ENCODE measurements at regions not wholly inside any gene's neighbourhood (a gene's known extent, or its start where the extent isn't known, plus 50 kb on each side); places are given as distances from the start of the nearest gene placed in this dataset.

DNA sequence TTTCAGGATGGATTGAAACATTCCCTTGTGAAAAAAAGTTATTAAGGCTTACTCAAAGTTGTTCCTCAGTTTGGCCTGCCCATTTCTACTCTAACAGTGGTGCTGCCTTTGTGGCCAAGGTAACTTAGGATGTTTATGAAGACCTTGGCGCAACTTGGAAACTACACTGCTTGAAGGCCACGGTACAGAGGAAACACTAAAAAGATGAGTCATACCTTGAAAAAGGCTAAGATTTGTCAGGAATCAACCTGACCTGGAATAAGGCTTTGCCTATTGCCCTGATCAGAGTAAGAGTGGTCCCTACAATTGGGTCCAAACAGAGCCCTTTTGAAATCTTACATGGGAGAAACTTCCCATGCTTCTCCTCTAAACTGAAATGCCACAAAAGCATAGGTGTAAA, 119.9 kb upstream of the MOCS1 start:
- Histone ChIP-seq H3K27ac (ENCODE audit: low read length) (no peak overlapping the region), H3K9me3 (ENCODE audit: low read length) (no peaks in the 10 kb centered on the region), H3K27me3 (ENCODE audit: low read length) (no peaks in the 10 kb centered on the region)

DNA sequence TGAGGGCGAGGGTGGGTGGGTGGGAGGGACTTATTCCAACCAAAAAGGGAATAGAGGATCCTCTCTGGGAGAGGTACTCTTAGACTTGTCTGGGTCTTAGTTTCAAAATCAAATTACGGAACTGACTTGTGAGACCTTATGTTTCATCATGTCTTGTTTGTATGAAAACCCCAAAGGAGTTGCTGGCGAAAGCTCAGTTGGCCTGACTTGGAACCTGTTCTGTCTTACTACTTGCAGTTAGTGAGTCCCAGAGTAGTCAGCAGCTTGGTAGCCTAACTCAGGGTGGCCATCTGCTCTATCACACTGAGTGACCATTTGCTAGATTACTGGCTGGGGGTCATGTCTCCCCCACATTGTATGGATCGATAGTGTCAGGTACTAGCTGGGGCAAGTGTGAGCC, 114.9 kb upstream of the MOCS1 start:
- Histone ChIP-seq H4K20me1 (ENCODE audit: insufficient read depth, low read depth, low read length) (no peaks in the 10 kb centered on the region), H3K9me2 (replicated peaks; ENCODE audit: insufficient read depth, low read length) (no peaks in the 10 kb centered on the region), H3K4me1 (ENCODE audit: low read length) (no peaks in the 10 kb centered on the region)

More for the DNA sequence above, 119.9 kb upstream of the MOCS1 start:
- no peaks in the 10 kb centered on the region for H4K20me1 ChIP-seq (ENCODE audit: insufficient read depth, low read depth, low read length)
- no peak for DNase-seq
- H3K9me2 ChIP-seq (replicated peaks; ENCODE audit: insufficient read depth, low read length) = no peaks in the 10 kb centered on the region
- H3K4me1 ChIP-seq (ENCODE audit: low read length) = no peaks in the 10 kb centered on the region
- H3K4me3 ChIP-seq (ENCODE audit: low read length) = no peak overlapping the region
- no peak overlapping the region for H3K9ac ChIP-seq (ENCODE audit: low read length)
- H2AFZ ChIP-seq (ENCODE audit: low read length) = no peak overlapping the region
- no peak overlapping the region for H3K4me2 ChIP-seq (ENCODE audit: low read depth, low read length, poor library complexity, severe bottlenecking)
- H3K36me3 ChIP-seq (ENCODE audit: insufficient read depth, low read length) = no peaks in the 10 kb centered on the region
- H3K79me2 ChIP-seq (ENCODE audit: low read length) = no peaks in the 10 kb centered on the region

DNA sequence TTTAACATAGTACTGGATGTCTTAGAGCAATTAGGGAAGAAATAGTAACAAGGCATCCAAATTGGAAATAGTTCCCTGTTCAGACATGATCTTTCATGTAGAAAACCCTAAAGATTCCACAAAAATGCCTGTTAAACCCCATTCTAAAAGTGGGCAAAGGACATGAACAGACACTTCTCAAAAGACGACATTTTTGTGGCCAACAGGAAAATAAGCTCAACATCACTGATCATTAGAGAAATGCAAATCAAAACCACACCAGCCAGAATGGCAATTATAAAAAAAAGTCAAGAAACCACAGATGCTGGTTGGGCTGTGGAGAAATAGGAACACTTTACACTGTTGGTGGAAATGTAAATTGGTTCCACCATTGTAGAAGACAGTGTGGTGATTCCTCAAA, 109.9 kb upstream of the MOCS1 start:
- H3K9me3 ChIP-seq (ENCODE audit: low read length) = no peaks in the 10 kb centered on the region
- no peaks in the 10 kb centered on the region for H4K20me1 ChIP-seq (ENCODE audit: insufficient read depth, low read depth, low read length)
- H3K9me2 ChIP-seq (replicated peaks; ENCODE audit: insufficient read depth, low read length) = no peaks in the 10 kb centered on the region
- no peak overlapping the region for H2AFZ ChIP-seq (ENCODE audit: low read length)
- no peak overlapping the region for H3K4me3 ChIP-seq (ENCODE audit: low read length)
- H3K9ac ChIP-seq (ENCODE audit: low read length) = no peak overlapping the region
- no peak overlapping the region for H3K4me2 ChIP-seq (ENCODE audit: low read depth, low read length, poor library complexity, severe bottlenecking)
- no peaks in the 10 kb centered on the region for H3K27me3 ChIP-seq (ENCODE audit: low read length)
- DNase-seq = no peak
- no peaks in the 10 kb centered on the region for H3K4me1 ChIP-seq (ENCODE audit: low read length)
- H3K36me3 ChIP-seq (ENCODE audit: insufficient read depth, low read length) = no peaks in the 10 kb centered on the region
- H3K27ac ChIP-seq (ENCODE audit: low read length) = no peak overlapping the region
- H3K79me2 ChIP-seq (ENCODE audit: low read length) = no peaks in the 10 kb centered on the region

More for the DNA sequence above, 114.9 kb upstream of the MOCS1 start:
- H3K79me2 ChIP-seq (ENCODE audit: low read length) = no peaks in the 10 kb centered on the region
- H3K4me2 ChIP-seq (ENCODE audit: low read depth, low read length, poor library complexity, severe bottlenecking) = no peak overlapping the region
- H3K4me3 ChIP-seq (ENCODE audit: low read length) = no peak overlapping the region
- no peaks in the 10 kb centered on the region for H3K9me3 ChIP-seq (ENCODE audit: low read length)
- no peaks in the 10 kb centered on the region for H3K36me3 ChIP-seq (ENCODE audit: insufficient read depth, low read length)
- no peak overlapping the region for H2AFZ ChIP-seq (ENCODE audit: low read length)
- no peak for DNase-seq
- H3K27ac ChIP-seq (ENCODE audit: low read length) = no peak overlapping the region
- H3K9ac ChIP-seq (ENCODE audit: low read length) = no peak overlapping the region
- H3K27me3 ChIP-seq (ENCODE audit: low read length) = no peaks in the 10 kb centered on the region

- Histone ChIP-seq H3K36me3 (ENCODE audit: insufficient read depth, low read length) (no peaks in the 10 kb centered on the region), H3K27ac (ENCODE audit: low read length) (no peak overlapping the region)
Observed at GRCh38 chr6:40042232-40042631, 108.0 kb upstream of the MOCS1 start.

GRCh38 chr6:40039042-40039441, 104.8 kb upstream of the MOCS1 start:
- Histone ChIP-seq H3K36me3 (ENCODE audit: insufficient read depth, low read length) (no peaks in the 10 kb centered on the region), H3K4me3 (ENCODE audit: low read length) (no peak overlapping the region), H3K27me3 (ENCODE audit: low read length) (no peaks in the 10 kb centered on the region), H3K9me2 (replicated peaks; ENCODE audit: insufficient read depth, low read length) (no peaks in the 10 kb centered on the region), H3K4me1 (ENCODE audit: low read length) (no peaks in the 10 kb centered on the region), H4K20me1 (ENCODE audit: insufficient read depth, low read depth, low read length) (no peaks in the 10 kb centered on the region), H3K9me3 (ENCODE audit: low read length) (no peaks in the 10 kb centered on the region), H3K4me2 (ENCODE audit: low read depth, low read length, poor library complexity, severe bottlenecking) (no peak overlapping the region), H2AFZ (ENCODE audit: low read length) (no peak overlapping the region), H3K9ac (ENCODE audit: low read length) (no peak overlapping the region), H3K27ac (ENCODE audit: low read length) (no peak overlapping the region), H3K79me2 (ENCODE audit: low read length) (no peaks in the 10 kb centered on the region)
- DNase-seq = no peak

More at GRCh38 chr6:40042232-40042631, 108.0 kb upstream of the MOCS1 start:
- H3K4me2 ChIP-seq (ENCODE audit: low read depth, low read length, poor library complexity, severe bottlenecking) = no peak overlapping the region
- no peaks in the 10 kb centered on the region for H3K9me3 ChIP-seq (ENCODE audit: low read length)
- H3K79me2 ChIP-seq (ENCODE audit: low read length) = no peaks in the 10 kb centered on the region
- no peak overlapping the region for H3K9ac ChIP-seq (ENCODE audit: low read length)
- no peak overlapping the region for H2AFZ ChIP-seq (ENCODE audit: low read length)
- no peak overlapping the region for H3K4me3 ChIP-seq (ENCODE audit: low read length)
- H3K4me1 ChIP-seq (ENCODE audit: low read length) = no peaks in the 10 kb centered on the region
- H3K9me2 ChIP-seq (replicated peaks; ENCODE audit: insufficient read depth, low read length) = no peaks in the 10 kb centered on the region
- no peaks in the 10 kb centered on the region for H3K27me3 ChIP-seq (ENCODE audit: low read length)
- H4K20me1 ChIP-seq (ENCODE audit: insufficient read depth, low read depth, low read length) = no peaks in the 10 kb centered on the region
- no peak for DNase-seq

GRCh38 chr6:40038626-40039025, 104.4 kb upstream of the MOCS1 start:
- no peak overlapping the region for H3K9ac ChIP-seq (ENCODE audit: low read length)
- H3K27ac ChIP-seq (ENCODE audit: low read length) = no peak overlapping the region
- no peaks in the 10 kb centered on the region for H4K20me1 ChIP-seq (ENCODE audit: insufficient read depth, low read depth, low read length)
- no peaks in the 10 kb centered on the region for H3K9me3 ChIP-seq (ENCODE audit: low read length)
- H3K4me1 ChIP-seq (ENCODE audit: low read length) = no peaks in the 10 kb centered on the region
- H3K27me3 ChIP-seq (ENCODE audit: low read length) = no peaks in the 10 kb centered on the region
- H3K79me2 ChIP-seq (ENCODE audit: low read length) = no peaks in the 10 kb centered on the region
- no peaks in the 10 kb centered on the region for H3K9me2 ChIP-seq (replicated peaks; ENCODE audit: insufficient read depth, low read length)
- H3K4me2 ChIP-seq (ENCODE audit: low read depth, low read length, poor library complexity, severe bottlenecking) = no peak overlapping the region
- H3K36me3 ChIP-seq (ENCODE audit: insufficient read depth, low read length) = no peaks in the 10 kb centered on the region
- H3K4me3 ChIP-seq (ENCODE audit: low read length) = no peak overlapping the region
- H2AFZ ChIP-seq (ENCODE audit: low read length) = no peak overlapping the region
- no peak for DNase-seq

DNA sequence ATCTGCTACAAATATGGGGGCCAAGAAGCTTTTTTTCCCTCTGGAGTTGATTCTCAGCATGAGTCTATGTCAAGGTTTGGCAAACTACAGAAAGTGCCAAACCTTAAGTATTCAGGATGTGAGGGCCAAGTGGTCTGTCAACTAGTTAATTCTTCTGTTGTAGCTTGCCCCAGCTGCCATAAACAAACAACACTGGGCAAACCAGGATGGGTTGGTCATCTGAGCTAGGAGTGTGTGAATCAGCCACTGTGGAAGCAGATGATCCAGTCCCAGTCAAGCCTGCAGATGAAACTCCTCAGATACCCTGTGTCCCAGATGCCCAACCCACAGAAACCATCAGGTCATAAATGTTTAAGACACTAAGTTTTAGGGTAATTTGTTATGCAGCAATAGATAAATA, 103.0 kb upstream of the MOCS1 start:
- H3K4me2 ChIP-seq (ENCODE audit: low read depth, low read length, poor library complexity, severe bottlenecking) = no peak overlapping the region
- no peaks in the 10 kb centered on the region for H3K9me2 ChIP-seq (replicated peaks; ENCODE audit: insufficient read depth, low read length)
- H3K79me2 ChIP-seq (ENCODE audit: low read length) = no peaks in the 10 kb centered on the region
- H3K27me3 ChIP-seq (ENCODE audit: low read length) = no peaks in the 10 kb centered on the region
- no peaks in the 10 kb centered on the region for H3K36me3 ChIP-seq (ENCODE audit: insufficient read depth, low read length)
- H3K9ac ChIP-seq (ENCODE audit: low read length) = no peak overlapping the region
- no peak overlapping the region for H3K27ac ChIP-seq (ENCODE audit: low read length)
- DNase-seq = no peak
- H3K9me3 ChIP-seq (ENCODE audit: low read length) = no peaks in the 10 kb centered on the region
- H4K20me1 ChIP-seq (ENCODE audit: insufficient read depth, low read depth, low read length) = no peaks in the 10 kb centered on the region
- no peak overlapping the region for H3K4me3 ChIP-seq (ENCODE audit: low read length)
- H2AFZ ChIP-seq (ENCODE audit: low read length) = no peak overlapping the region
- no peaks in the 10 kb centered on the region for H3K4me1 ChIP-seq (ENCODE audit: low read length)

GRCh38 chr6:40036186-40036585, 101.9 kb upstream of the MOCS1 start:
- Histone ChIP-seq H3K9ac (ENCODE audit: low read length) (no peak overlapping the region), H3K4me2 (ENCODE audit: low read depth, low read length, poor library complexity, severe bottlenecking) (no peak overlapping the region)
- no peak for DNase-seq

DNA sequence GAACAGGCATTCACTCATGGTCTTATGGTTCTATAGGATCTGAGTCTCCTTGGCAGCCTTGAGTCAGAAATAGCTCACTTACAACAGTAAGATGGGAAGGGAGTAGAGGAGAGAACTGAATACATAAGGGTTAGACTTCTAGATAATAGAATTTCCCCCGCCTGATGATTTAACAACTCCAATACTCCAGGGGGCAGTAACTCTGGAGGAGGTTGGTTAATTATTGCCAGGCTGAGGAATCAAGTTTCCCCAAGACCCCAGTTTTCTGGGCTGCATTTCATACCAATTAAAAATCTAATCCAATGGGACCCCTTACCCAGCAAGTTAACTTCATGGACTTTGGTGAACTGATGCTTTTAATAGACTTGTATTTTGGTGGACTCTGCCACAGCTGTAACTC, 94.2 kb upstream of the MOCS1 start:
- Histone ChIP-seq H3K4me1 (ENCODE audit: low read length) (no peaks in the 10 kb centered on the region), H3K36me3 (ENCODE audit: insufficient read depth, low read length) (no peaks in the 10 kb centered on the region), H4K20me1 (ENCODE audit: insufficient read depth, low read depth, low read length) (no peaks in the 10 kb centered on the region), H2AFZ (ENCODE audit: low read length) (no peak overlapping the region), H3K27me3 (ENCODE audit: low read length) (no peaks in the 10 kb centered on the region), H3K9ac (ENCODE audit: low read length) (no peak overlapping the region), H3K4me2 (ENCODE audit: low read depth, low read length, poor library complexity, severe bottlenecking) (no peak overlapping the region), H3K4me3 (ENCODE audit: low read length) (no peak overlapping the region), H3K79me2 (ENCODE audit: low read length) (no peaks in the 10 kb centered on the region), H3K9me2 (replicated peaks; ENCODE audit: insufficient read depth, low read length) (no peaks in the 10 kb centered on the region), H3K27ac (ENCODE audit: low read length) (no peak overlapping the region), H3K9me3 (ENCODE audit: low read length) (no peaks in the 10 kb centered on the region)
- no peak for DNase-seq

More at GRCh38 chr6:40036186-40036585, 101.9 kb upstream of the MOCS1 start:
- H3K36me3 ChIP-seq (ENCODE audit: insufficient read depth, low read length) = no peaks in the 10 kb centered on the region
- H3K79me2 ChIP-seq (ENCODE audit: low read length) = no peaks in the 10 kb centered on the region
- no peaks in the 10 kb centered on the region for H3K27me3 ChIP-seq (ENCODE audit: low read length)
- no peaks in the 10 kb centered on the region for H3K9me3 ChIP-seq (ENCODE audit: low read length)
- H3K4me1 ChIP-seq (ENCODE audit: low read length) = no peaks in the 10 kb centered on the region
- no peaks in the 10 kb centered on the region for H3K9me2 ChIP-seq (replicated peaks; ENCODE audit: insufficient read depth, low read length)
- no peak overlapping the region for H3K27ac ChIP-seq (ENCODE audit: low read length)
- H4K20me1 ChIP-seq (ENCODE audit: insufficient read depth, low read depth, low read length) = no peaks in the 10 kb centered on the region
- no peak overlapping the region for H3K4me3 ChIP-seq (ENCODE audit: low read length)
- H2AFZ ChIP-seq (ENCODE audit: low read length) = no peak overlapping the region
